Femur (tissue), 1 donor: ENCODE measurements at regions not wholly inside any gene's neighbourhood (a gene's known extent, or its start where the extent isn't known, plus 50 kb on each side); places are given as distances from the start of the nearest gene placed in this dataset.
A peak's percentile ranks its signal among the peaks of the same experiment; 100 is the strongest.

Source experiments
- DNase-seq: peaks from one replicate; pipeline ENCODE4 v3.0.0-alpha.2; 2017

DNA sequence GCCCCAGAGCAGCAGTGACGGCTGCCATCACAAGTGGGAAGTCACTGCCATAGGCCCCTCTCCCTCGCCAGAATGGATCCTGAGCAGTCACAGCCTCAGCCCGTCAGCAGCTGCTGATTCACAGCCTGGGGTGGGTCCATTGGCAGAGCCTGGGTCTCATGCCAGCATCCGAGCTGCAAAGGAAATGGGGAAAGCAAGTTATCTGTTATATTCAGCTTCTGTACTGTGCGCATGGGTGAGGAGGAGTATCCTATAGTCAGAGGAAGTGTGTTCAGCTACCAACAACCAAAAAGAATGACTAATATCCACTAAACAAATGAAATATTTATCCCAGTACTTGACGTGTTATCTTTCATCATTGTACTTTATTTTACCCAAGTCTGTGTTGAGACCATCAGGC lies 119.7 kb downstream of the RCN1 start:
- DNase-seq = no peak

DNA sequence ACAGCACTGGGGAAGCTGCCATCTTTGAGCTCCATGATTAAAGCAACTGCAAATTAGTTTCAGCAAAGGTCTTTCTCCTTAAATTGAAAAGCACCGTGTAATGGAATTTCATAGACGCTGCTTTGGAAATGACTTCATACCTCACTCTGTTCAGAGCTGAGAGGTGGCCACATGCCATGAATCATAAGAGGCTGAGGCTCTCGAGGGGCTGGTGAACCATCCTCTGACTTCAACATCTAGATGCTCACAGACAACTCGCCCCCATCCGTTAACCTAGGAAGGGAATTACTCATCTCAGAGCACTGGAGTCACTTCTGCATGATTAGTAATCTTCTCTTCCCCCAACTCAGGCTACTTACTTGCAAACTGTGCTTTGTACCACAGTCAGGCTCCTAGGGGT lies 122.3 kb downstream of the RCN1 start:
- DNase-seq = no peak

- DNase-seq = no peak
Measured at GRCh38 chr11:32215157-32215556, 124.3 kb downstream of the RCN1 start.

DNA sequence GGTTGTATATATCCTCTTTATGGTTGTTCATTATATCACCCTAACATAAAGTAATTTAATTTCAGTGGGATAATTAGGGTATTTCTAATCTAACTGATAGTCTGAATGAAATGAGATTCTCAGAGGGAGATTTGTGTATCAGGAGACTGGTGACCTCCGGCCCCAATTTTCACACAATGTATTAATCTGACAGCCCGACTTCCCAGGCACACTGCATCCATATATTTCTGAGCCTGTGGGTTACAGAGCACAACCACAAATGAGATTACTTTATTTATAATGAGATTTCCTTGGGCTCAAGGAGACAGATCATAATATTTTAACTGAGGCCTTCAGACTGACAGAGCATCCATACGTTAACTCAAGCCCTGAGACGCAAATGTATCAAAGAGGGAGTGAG lies 125.9 kb downstream of the RCN1 start:
- DNase-seq = no peak

DNA sequence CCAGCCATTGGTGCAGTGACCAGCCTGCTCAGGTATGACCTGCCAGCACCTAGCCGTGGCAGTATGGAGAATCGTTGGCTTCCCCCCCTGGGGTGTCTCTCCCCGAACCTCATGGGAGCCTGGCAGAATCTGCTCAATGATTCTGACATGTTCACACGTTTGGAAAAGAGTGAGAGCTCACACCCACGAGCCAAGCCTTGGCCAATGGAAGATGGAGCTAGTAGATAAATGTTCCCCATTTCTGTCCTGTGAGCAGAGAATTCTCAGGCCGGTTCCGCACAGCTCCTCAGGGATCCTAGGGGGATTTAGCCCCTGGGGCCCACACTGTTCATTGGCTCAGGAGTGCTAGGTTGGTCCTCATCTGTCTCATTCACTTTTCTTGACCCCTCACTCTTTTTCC lies 128.4 kb downstream of the RCN1 start:
- no peak for DNase-seq

- no peak for DNase-seq
Measured at GRCh38 chr11:32221476-32222032, 130.7 kb downstream of the RCN1 start.

- no peak for DNase-seq
Measured at GRCh38 chr11:32224580-32224979, 133.7 kb downstream of the RCN1 start.

DNA sequence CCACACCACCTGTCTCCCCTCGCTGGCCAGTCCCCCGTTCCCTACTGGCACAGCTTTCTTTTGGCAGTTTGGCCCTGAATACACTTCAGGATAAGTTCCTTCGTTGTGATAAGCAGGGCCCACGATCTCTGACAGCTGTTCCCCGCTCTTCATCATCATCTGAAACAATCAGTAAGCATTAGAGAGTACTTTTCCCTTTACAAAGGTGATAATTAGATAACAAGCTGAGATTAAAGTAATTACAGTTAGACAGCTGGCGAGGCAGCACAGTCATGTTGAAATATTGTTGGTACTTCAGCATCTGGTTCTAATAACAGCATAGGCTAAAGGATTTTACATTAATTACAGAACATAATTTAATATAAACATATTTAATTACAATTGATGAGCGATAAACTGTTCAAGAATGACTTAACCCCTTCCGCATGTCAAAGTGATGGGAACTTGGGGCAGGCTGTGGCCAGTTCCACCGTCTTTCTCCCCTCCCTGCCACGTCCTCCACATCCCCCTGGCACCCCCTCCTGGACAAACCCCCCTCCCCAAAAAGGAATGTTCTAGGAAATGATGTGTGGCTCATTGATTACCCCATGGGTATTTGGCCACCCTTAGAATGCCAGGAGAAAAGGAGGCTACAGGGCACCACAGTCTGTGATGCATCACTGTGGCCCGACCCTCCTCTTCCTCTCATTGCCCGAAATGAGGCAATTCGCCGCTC lies 134.9 kb downstream of the RCN1 start:
- DNase-seq = no peak

DNA sequence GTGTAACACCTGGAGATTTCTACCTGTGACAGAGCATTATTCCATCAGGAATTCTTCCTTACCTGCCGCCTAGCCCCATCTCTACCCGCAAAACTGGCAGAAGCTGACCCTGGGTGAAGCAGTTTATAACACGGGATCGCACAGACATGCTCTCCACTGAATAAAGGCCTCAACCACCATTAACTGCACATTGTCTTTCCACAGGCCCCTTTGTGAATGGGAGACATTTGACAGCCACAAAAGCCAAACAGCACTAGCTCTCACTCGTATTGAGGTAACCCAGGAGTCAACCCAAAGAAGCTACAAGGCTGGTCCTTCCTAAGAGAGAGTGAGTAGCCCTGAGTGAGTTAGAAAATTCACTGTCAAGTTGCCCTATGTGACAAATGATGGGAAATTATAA lies 135.6 kb downstream of the RCN1 start:
- DNase-seq = no peak

- no peak for DNase-seq
Measured at GRCh38 chr11:32229576-32230240, 138.8 kb downstream of the RCN1 start.

- DNase-seq = no peak
Measured at GRCh38 chr11:32231909-32232493, 141.1 kb downstream of the RCN1 start.

- no peak for DNase-seq
Measured at GRCh38 chr11:32232516-32232915, 141.6 kb downstream of the RCN1 start.

DNA sequence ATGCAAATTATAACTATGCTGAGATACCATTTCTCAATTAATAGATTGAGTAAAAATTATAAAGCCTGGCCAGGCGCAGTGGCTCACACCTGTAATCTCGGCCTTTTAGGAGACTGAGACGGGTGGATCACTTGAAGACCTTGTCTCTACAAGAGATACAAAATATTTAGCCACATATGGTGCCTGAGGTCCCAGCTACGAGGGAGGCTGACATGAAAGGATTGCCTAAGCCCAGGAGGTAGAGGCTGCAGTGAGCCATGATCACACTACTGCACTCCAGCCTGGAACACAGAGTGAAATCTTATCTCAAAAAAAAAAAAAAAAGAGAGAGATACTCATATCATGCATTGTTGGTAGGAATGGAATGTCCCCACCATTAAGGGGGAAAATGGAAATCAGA lies 142.4 kb downstream of the RCN1 start:
- DNase-seq = no peak

DNA sequence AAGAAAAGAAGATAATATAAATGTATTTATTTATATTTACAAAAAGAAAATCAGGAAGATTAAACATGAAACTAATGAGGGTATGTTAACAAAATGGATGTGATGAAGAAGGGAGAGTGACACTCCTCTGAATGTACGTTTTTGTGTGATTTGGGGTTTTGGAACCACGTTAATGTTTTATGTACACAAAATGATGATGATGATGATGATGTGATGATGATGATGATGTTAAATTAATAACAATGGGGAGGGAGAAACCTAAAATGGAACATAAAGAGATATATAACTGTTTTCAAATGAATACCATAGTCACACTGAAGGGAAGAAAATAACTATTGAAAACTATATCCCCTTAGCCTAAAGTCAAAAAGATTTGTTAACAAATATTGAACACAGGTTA lies 143.1 kb downstream of the RCN1 start:
- no peak for DNase-seq

- DNase-seq = no peak
Measured at GRCh38 chr11:32244453-32244852, 153.6 kb downstream of the RCN1 start.

GRCh38 chr11:32253706-32254105 lies 162.8 kb downstream of the RCN1 start:
- DNase-seq = no peak

- DNase-seq = peak; percentile 48
Measured at GRCh38 chr11:32255841-32256240, 165.0 kb downstream of the RCN1 start.

DNA sequence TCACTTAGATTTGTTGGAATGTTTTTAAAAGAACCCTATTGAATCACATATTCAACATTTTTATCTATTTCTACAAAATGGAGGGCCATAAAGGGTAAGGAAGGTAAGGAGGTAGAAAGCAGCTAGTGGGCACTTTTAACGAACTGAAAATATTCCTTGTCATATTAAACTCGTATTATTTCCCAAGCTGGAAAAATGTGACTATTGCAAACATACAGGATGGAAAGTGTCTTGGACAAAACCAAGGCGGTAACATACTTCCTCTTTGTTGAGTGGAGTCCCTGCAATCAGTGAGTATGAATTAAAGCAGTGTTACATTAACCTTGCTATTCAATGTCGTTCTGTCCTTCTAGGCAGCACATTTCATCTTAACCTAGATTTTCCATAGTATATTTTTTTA lies 165.6 kb downstream of the RCN1 start:
- no peak for DNase-seq

GRCh38 chr11:32259641-32260081 lies 168.8 kb downstream of the RCN1 start:
- peak; percentile 31 for DNase-seq

GRCh38 chr11:32262367-32262766 lies 171.5 kb downstream of the RCN1 start:
- no peak for DNase-seq

GRCh38 chr11:32265911-32266310 lies 169.4 kb downstream of the WT1 start:
- DNase-seq = no peak

DNA sequence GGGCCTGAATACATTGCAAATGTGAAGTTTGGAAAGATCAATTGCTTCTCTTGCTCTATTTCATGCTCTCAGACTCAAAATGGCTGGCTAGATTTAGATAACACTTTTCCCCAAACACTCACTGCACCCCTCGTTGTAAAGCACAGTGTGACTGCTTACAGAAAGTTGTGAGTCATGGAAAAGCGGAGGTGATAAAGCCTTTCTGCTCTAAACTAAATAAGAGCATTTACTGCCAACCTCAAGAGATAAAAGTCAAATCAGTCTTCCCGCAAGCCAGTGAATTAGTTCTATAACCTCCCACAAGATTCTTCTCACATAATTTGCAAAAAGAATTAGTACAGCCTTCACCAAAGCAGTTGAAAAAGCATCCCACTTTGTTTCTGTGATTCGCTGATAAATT lies 168.7 kb downstream of the WT1 start:
- no peak for DNase-seq

DNA sequence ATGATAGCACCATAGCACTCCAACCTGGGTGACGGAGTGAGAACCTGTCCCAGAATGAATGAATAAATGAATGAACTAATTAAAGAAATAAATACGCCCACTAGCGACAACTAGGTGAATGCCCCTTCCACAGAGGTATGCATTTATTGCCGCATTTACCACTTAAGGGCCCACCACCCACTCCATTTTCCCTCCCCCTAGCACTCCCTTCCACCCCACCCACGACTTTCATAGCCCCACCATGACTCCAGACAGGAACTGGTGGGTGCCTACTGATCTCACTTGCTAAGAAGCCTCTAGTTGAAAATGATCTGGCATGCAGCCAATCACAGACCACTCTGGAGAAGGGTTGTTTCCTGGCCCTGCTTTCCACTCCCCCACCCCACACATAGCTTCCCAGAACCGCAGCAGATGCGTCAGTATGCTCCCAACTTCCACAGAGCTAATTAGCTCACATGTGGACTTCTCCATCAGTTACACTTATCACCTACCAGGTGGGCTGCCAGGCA lies 167.6 kb downstream of the WT1 start:
- DNase-seq = no peak

GRCh38 chr11:32273931-32274330 lies 161.4 kb downstream of the WT1 start:
- no peak for DNase-seq
